GM21526 (cell line): ENCODE measurements at regions not wholly inside any gene's neighbourhood (a gene's known extent, or its start where the extent isn't known, plus 50 kb on each side); places are given as distances from the start of the nearest gene placed in this dataset.

Source experiments
- ATAC-seq: cut with Tn5 transposase; IDR thresholded peaks from one replicate; pipeline ENCODE4 v1.9.1; 2021; ENCODE audit warnings: moderate library complexity; ENCODE audit not compliant: unreplicated experiment, low FRiP score

GRCh38 chr3:194277104-194277785 lies 73.9 kb downstream of the CPN2 start:
- ATAC-seq, result no peak

- no peak for ATAC-seq
These were observed 73.4 kb downstream of the CPN2 start for GRCh38 chr3:194277786-194278130.

GRCh38 chr3:194278186-194278845 lies 72.8 kb downstream of the CPN2 start:
- ATAC-seq, result no peak

- no peak for ATAC-seq
These were observed 72.0 kb downstream of the CPN2 start for GRCh38 chr3:194279101-194279500.

- no peak for ATAC-seq
These were observed 71.3 kb downstream of the CPN2 start for GRCh38 chr3:194279701-194280360.

GRCh38 chr3:194280777-194281176 lies 70.4 kb downstream of the CPN2 start:
- no peak for ATAC-seq

GRCh38 chr3:194281306-194281705 lies 69.8 kb downstream of the CPN2 start:
- ATAC-seq, result no peak

- ATAC-seq, result no peak
These were observed 69.4 kb downstream of the CPN2 start for GRCh38 chr3:194281766-194282165.

GRCh38 chr3:194282436-194283122 lies 68.5 kb downstream of the CPN2 start:
- ATAC-seq, result no peak

GRCh38 chr3:194283221-194284006 lies 67.7 kb downstream of the CPN2 start:
- ATAC-seq, result no peak

- no peak for ATAC-seq
These were observed 66.8 kb downstream of the CPN2 start for GRCh38 chr3:194284351-194284750.

- no peak for ATAC-seq
These were observed 65.9 kb downstream of the CPN2 start for GRCh38 chr3:194285024-194285849.

- no peak for ATAC-seq
These were observed 65.3 kb downstream of the CPN2 start for GRCh38 chr3:194285850-194286197.

GRCh38 chr3:194286375-194287146 lies 64.6 kb downstream of the CPN2 start:
- ATAC-seq, result no peak

GRCh38 chr3:194287374-194287773 lies 63.8 kb downstream of the CPN2 start:
- ATAC-seq, result no peak

- ATAC-seq, result no peak
These were observed 63.0 kb downstream of the CPN2 start for GRCh38 chr3:194287977-194288706.
